ENCODE measurements at regions not wholly inside any gene's neighbourhood (a gene's known extent, or its start where the extent isn't known, plus 50 kb on each side); places are given as distances from the start of the nearest gene placed in this dataset.
"Not testable (repeated sequence)": the region's sequence is repeated elsewhere in the genome, so short reads cannot be mapped to it uniquely, and the experiment has no call there.

- no peak for DNase-seq (ENCODE audit: low read depth)
- TF ChIP-seq, protein P1, sequence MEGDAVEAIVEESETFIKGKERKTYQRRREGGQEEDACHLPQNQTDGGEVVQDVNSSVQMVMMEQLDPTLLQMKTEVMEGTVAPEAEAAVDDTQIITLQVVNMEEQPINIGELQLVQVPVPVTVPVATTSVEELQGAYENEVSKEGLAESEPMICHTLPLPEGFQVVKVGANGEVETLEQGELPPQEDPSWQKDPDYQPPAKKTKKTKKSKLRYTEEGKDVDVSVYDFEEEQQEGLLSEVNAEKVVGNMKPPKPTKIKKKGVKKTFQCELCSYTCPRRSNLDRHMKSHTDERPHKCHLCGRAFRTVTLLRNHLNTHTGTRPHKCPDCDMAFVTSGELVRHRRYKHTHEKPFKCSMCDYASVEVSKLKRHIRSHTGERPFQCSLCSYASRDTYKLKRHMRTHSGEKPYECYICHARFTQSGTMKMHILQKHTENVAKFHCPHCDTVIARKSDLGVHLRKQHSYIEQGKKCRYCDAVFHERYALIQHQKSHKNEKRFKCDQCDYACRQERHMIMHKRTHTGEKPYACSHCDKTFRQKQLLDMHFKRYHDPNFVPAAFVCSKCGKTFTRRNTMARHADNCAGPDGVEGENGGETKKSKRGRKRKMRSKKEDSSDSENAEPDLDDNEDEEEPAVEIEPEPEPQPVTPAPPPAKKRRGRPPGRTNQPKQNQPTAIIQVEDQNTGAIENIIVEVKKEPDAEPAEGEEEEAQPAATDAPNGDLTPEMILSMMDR (IDR thresholded peaks at IDR 0.05; ENCODE audit: insufficient read depth, low read depth, low read length), result no peak
- H3K4me3 ChIP-seq (ENCODE audit: low read depth, low read length), result no peak overlapping the region
These were observed 1751.9 kb downstream of the ARAP2 start for GRCh38 chr4:34492414-34492813.

DNA sequence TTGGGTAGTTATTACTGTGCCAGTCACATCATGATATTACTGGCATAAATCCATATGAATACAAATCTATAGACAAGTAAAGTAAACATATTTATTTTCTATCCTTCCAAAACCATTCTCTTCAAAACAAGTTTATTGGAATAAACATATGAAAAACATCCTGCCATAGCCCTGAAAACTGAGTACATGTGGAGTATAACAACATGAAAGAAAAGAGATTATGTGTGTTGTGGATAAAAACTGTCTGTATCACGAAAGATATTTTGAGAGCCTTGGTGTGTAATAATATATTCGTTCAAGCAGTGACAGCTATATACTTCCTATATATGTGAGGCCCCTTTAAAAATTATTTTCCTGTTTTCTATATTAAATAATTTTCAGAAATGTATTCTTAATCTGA lies 1742.2 kb downstream of the ARAP2 start:
- no peak overlapping the region for H3K4me3 ChIP-seq (ENCODE audit: low read depth, low read length)
- no peak for DNase-seq (ENCODE audit: low read depth)
- TF ChIP-seq, protein P1 (IDR thresholded peaks at IDR 0.05; ENCODE audit: insufficient read depth, low read depth, low read length), result no peak

- not testable (repeated sequence) for DNase-seq (ENCODE audit: low read depth)
These were observed 1739.6 kb downstream of the ARAP2 start for GRCh38 chr4:34504731-34505130.

GRCh38 chr4:34506511-34507092 lies 1737.7 kb downstream of the ARAP2 start:
- not testable (repeated sequence) for H3K4me3 ChIP-seq (ENCODE audit: low read depth, low read length); DNase-seq (ENCODE audit: low read depth)

More at GRCh38 chr4:34504731-34505130, 1739.6 kb downstream of the ARAP2 start:
- H3K4me3 ChIP-seq (ENCODE audit: low read depth, low read length), result not testable (repeated sequence)

DNA sequence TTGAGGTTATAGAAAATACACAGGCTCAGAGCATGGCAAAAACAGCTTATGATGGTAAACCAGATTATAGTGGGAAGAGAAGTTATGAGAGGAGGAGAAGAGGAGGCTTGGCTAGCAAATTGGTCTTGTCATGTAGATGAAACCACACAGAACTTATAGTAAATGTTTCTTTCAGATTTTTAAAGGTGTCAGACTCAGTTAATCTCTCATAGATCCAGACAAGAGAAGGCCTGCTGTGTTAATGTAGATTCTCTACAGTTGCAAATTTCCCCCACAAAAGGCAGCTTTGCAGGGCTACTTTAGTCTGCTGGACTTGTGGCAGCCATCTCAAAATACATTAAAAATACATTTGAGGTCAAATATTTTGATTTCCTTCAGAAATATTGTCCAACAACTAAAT lies 1731.7 kb downstream of the ARAP2 start:
- TF ChIP-seq, protein P1 (IDR thresholded peaks at IDR 0.05; ENCODE audit: insufficient read depth, low read depth, low read length), result no peak
- no peak overlapping the region for H3K4me3 ChIP-seq (ENCODE audit: low read depth, low read length)
- no peak for DNase-seq (ENCODE audit: low read depth)

DNA sequence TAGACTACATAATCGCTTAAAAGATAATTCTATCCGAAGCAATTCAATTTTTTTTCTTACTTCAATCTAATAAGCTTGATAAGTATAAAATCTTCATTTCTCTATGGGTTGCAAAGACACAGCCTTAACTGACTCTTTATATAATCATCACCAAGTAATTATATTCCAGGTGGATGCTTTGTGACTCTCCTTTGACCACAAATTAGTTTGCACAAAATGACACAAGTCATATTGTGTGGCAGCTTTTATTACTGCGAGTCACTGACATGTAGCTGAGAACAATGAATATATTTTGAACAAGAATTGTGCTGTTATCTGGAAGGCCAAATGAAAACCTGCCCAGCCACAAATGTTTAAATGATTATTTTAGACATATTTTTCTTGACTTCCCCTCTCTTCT lies 1727.8 kb downstream of the ARAP2 start:
- TF ChIP-seq, protein P1 (IDR thresholded peaks at IDR 0.05; ENCODE audit: insufficient read depth, low read depth, low read length), result no peak
- H3K4me3 ChIP-seq (ENCODE audit: low read depth, low read length), result no peak overlapping the region
- DNase-seq (ENCODE audit: low read depth), result no peak

GRCh38 chr4:34534916-34535315 lies 1709.4 kb downstream of the ARAP2 start:
- TF ChIP-seq, protein P1 (IDR thresholded peaks at IDR 0.05; ENCODE audit: insufficient read depth, low read depth, low read length), result no peak
- H3K4me3 ChIP-seq (ENCODE audit: low read depth, low read length), result no peak overlapping the region
- no peak for DNase-seq (ENCODE audit: low read depth)

DNA sequence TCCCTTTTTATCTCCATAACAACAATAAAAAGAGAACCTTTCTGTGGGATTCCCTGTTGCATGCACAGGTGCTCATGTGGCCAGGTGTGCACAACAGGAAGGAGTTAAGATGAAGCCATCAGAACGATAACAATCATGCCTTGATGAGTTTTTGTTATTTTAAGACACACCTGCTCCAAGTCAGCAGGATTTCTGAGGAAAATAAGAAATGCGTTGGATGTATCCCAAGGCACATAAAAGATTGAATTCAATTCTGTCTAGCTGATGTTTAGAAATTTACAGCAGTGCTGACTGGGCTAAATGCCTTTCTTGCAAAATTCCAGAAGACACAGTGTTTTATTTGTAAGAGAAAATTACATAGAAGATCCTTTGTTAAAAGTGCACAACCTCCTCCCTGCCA lies 1678.2 kb downstream of the ARAP2 start:
- TF ChIP-seq, protein P1 (IDR thresholded peaks at IDR 0.05; ENCODE audit: insufficient read depth, low read depth, low read length), result no peak
- H3K4me3 ChIP-seq (ENCODE audit: low read depth, low read length), result no peak overlapping the region
- DNase-seq (ENCODE audit: low read depth), result no peak
